ENCODE measurements at regions not wholly inside any gene's neighbourhood (a gene's known extent, or its start where the extent isn't known, plus 50 kb on each side); places are given as distances from the start of the nearest gene placed in this dataset.
"Not testable (repeated sequence)": the region's sequence is repeated elsewhere in the genome, so short reads cannot be mapped to it uniquely, and the experiment has no call there.

DNA sequence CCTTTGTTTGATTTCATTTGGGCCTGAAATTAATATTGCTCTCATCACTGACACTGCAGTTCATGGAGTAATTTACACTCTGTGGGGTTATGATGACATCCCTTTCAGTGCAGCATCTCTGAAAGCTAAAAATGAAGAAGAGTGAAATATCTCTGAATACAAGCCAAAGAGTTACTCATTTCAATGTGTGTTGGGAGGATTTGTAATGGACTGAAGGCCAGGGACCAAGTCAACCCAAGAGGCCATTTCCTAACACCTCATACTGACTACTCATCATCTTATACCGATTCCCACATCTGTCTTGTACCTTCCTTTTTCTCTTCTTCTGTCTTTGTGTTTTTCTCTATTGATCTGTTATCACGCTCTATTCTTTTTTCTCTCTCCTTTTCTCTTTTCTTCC lies 374.4 kb upstream of the FRG1 start:
- TF ChIP-seq, protein P1, sequence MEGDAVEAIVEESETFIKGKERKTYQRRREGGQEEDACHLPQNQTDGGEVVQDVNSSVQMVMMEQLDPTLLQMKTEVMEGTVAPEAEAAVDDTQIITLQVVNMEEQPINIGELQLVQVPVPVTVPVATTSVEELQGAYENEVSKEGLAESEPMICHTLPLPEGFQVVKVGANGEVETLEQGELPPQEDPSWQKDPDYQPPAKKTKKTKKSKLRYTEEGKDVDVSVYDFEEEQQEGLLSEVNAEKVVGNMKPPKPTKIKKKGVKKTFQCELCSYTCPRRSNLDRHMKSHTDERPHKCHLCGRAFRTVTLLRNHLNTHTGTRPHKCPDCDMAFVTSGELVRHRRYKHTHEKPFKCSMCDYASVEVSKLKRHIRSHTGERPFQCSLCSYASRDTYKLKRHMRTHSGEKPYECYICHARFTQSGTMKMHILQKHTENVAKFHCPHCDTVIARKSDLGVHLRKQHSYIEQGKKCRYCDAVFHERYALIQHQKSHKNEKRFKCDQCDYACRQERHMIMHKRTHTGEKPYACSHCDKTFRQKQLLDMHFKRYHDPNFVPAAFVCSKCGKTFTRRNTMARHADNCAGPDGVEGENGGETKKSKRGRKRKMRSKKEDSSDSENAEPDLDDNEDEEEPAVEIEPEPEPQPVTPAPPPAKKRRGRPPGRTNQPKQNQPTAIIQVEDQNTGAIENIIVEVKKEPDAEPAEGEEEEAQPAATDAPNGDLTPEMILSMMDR (IDR thresholded peaks at IDR 0.05 in 2 of 3, conservative IDR thresholded peaks at IDR 0.05 in 1 of 3; ENCODE audit: borderline replicate concordance in 1 of 3, insufficient read depth in 1 of 3, low read depth in 2 of 3, low read length in 2 of 3): not testable (repeated sequence)
- not testable (repeated sequence) for TF ChIP-seq POLR2AphosphoS5 (IDR thresholded peaks at IDR 0.05; ENCODE audit: low read depth, low read length); POLR2A (IDR thresholded peaks at IDR 0.05; ENCODE audit: borderline replicate concordance, extremely low read depth, insufficient read depth, insufficient read length); YY1 (IDR thresholded peaks at IDR 0.05; ENCODE audit: extremely low read depth, insufficient replicate concordance, low read depth, low read length); JUND (IDR thresholded peaks at IDR 0.05); EZH2 (IDR thresholded peaks at IDR 0.05); TCF7L2 (IDR thresholded peaks at IDR 0.05; ENCODE audit: borderline replicate concordance, extremely low read depth, insufficient read depth, insufficient read length); FOSL1 (IDR thresholded peaks at IDR 0.05; ENCODE audit: low read depth); RAD21 (IDR thresholded peaks at IDR 0.05; ENCODE audit: low read depth); EZH2phosphoT487 (IDR thresholded peaks at IDR 0.05; ENCODE audit: borderline replicate concordance); EGR1 (IDR thresholded peaks at IDR 0.05; ENCODE audit: low read depth)
- TF ChIP-seq, protein P2, sequence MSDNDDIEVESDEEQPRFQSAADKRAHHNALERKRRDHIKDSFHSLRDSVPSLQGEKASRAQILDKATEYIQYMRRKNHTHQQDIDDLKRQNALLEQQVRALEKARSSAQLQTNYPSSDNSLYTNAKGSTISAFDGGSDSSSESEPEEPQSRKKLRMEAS (IDR thresholded peaks at IDR 0.05): not testable (repeated sequence)
- TF ChIP-seq, protein P3, sequence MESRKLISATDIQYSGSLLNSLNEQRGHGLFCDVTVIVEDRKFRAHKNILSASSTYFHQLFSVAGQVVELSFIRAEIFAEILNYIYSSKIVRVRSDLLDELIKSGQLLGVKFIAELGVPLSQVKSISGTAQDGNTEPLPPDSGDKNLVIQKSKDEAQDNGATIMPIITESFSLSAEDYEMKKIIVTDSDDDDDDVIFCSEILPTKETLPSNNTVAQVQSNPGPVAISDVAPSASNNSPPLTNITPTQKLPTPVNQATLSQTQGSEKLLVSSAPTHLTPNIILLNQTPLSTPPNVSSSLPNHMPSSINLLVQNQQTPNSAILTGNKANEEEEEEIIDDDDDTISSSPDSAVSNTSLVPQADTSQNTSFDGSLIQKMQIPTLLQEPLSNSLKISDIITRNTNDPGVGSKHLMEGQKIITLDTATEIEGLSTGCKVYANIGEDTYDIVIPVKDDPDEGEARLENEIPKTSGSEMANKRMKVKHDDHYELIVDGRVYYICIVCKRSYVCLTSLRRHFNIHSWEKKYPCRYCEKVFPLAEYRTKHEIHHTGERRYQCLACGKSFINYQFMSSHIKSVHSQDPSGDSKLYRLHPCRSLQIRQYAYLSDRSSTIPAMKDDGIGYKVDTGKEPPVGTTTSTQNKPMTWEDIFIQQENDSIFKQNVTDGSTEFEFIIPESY (IDR thresholded peaks at IDR 0.05; ENCODE audit: extremely low read depth, insufficient replicate concordance, low read length): not testable (repeated sequence)
- TF ChIP-seq, protein P4, sequence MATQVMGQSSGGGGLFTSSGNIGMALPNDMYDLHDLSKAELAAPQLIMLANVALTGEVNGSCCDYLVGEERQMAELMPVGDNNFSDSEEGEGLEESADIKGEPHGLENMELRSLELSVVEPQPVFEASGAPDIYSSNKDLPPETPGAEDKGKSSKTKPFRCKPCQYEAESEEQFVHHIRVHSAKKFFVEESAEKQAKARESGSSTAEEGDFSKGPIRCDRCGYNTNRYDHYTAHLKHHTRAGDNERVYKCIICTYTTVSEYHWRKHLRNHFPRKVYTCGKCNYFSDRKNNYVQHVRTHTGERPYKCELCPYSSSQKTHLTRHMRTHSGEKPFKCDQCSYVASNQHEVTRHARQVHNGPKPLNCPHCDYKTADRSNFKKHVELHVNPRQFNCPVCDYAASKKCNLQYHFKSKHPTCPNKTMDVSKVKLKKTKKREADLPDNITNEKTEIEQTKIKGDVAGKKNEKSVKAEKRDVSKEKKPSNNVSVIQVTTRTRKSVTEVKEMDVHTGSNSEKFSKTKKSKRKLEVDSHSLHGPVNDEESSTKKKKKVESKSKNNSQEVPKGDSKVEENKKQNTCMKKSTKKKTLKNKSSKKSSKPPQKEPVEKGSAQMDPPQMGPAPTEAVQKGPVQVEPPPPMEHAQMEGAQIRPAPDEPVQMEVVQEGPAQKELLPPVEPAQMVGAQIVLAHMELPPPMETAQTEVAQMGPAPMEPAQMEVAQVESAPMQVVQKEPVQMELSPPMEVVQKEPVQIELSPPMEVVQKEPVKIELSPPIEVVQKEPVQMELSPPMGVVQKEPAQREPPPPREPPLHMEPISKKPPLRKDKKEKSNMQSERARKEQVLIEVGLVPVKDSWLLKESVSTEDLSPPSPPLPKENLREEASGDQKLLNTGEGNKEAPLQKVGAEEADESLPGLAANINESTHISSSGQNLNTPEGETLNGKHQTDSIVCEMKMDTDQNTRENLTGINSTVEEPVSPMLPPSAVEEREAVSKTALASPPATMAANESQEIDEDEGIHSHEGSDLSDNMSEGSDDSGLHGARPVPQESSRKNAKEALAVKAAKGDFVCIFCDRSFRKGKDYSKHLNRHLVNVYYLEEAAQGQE (IDR thresholded peaks at IDR 0.05; ENCODE audit: low read depth): not testable (repeated sequence)
